HL-60 (cell line): ENCODE measurements at regions not wholly inside any gene's neighbourhood (a gene's known extent, or its start where the extent isn't known, plus 50 kb on each side); places are given as distances from the start of the nearest gene placed in this dataset.

Source experiments
- DNase-seq, 2 experiments: peaks; one replicate each; pipeline ENCODE4 v3.0.0-alpha.2; 2010 to 2020; ENCODE audit warnings: low read depth in 1 of 2, low spot score in 1 of 2
- H3K27ac ChIP-seq: fragments of 250-450 bp; sonication (Bioruptor Pico); replicated peaks from 2 replicates; pipeline ENCODE4 v1.5.1; 2020; ENCODE audit warnings: mild to moderate bottlenecking, moderate library complexity
- H3K27me3 ChIP-seq: fragments of 250-450 bp; sonication (Bioruptor Pico); 2 replicates; pipeline ENCODE4 v1.5.1; 2021; ENCODE audit warnings: mild to moderate bottlenecking, moderate library complexity; ENCODE audit not compliant: insufficient read depth, poor library complexity, severe bottlenecking
- H3K4me3 ChIP-seq: replicated peaks from 2 replicates; pipeline ENCODE4 v1.5.1; 2011; ENCODE audit warnings: mild to moderate bottlenecking, control low read depth, low read length; ENCODE audit not compliant: insufficient read depth
- GABPA ChIP-seq: IDR thresholded peaks from 2 replicates; pipeline ENCODE4 v1.6.1; 2012; ENCODE audit warnings: low read depth
- POLR2AphosphoS5 ChIP-seq: IDR thresholded peaks from 2 replicates; pipeline ENCODE4 v1.6.1; 2012; ENCODE audit warnings: low read depth
- REST ChIP-seq: IDR thresholded peaks from 2 replicates; pipeline ENCODE4 v1.6.1; 2012; ENCODE audit warnings: low read depth; ENCODE audit not compliant: insufficient replicate concordance
- SPI1 ChIP-seq: IDR thresholded peaks from 2 replicates; pipeline ENCODE4 v1.6.1; 2012; ENCODE audit warnings: low read depth, mild to moderate bottlenecking, borderline replicate concordance
- TF ChIP-seq, protein P1 (sequence below): IDR thresholded peaks from one replicate; pipeline ENCODE4 v1.5.1; 2011; ENCODE audit warnings: low read length, control low read depth, inconsistent platforms; ENCODE audit not compliant: insufficient read depth

GRCh38 chr1:170262276-170262939 lies 116.6 kb downstream of the NTMT2 start:
- H3K27me3 ChIP-seq: no peaks in the 10 kb centered on the region
- TF ChIP-seq, protein P1, sequence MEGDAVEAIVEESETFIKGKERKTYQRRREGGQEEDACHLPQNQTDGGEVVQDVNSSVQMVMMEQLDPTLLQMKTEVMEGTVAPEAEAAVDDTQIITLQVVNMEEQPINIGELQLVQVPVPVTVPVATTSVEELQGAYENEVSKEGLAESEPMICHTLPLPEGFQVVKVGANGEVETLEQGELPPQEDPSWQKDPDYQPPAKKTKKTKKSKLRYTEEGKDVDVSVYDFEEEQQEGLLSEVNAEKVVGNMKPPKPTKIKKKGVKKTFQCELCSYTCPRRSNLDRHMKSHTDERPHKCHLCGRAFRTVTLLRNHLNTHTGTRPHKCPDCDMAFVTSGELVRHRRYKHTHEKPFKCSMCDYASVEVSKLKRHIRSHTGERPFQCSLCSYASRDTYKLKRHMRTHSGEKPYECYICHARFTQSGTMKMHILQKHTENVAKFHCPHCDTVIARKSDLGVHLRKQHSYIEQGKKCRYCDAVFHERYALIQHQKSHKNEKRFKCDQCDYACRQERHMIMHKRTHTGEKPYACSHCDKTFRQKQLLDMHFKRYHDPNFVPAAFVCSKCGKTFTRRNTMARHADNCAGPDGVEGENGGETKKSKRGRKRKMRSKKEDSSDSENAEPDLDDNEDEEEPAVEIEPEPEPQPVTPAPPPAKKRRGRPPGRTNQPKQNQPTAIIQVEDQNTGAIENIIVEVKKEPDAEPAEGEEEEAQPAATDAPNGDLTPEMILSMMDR: no peak
- TF ChIP-seq POLR2AphosphoS5: no peak
- no peak for TF ChIP-seq SPI1
- no peak for TF ChIP-seq GABPA
- no peak for TF ChIP-seq REST

GRCh38 chr1:170265234-170265633 lies 119.5 kb downstream of the NTMT2 start:
- TF ChIP-seq POLR2AphosphoS5 (no peak), GABPA (no peak), SPI1 (no peak), REST (no peak)
- TF ChIP-seq, protein P1: no peak
- DNase-seq: no peak
- Histone ChIP-seq H3K4me3 (no peak overlapping the region), H3K27me3 (no peaks in the 10 kb centered on the region), H3K27ac (no peak overlapping the region)

More at GRCh38 chr1:170262276-170262939, 116.6 kb downstream of the NTMT2 start:
- DNase-seq: no peak
- Histone ChIP-seq H3K4me3 (no peak overlapping the region), H3K27ac (no peak overlapping the region)

DNA sequence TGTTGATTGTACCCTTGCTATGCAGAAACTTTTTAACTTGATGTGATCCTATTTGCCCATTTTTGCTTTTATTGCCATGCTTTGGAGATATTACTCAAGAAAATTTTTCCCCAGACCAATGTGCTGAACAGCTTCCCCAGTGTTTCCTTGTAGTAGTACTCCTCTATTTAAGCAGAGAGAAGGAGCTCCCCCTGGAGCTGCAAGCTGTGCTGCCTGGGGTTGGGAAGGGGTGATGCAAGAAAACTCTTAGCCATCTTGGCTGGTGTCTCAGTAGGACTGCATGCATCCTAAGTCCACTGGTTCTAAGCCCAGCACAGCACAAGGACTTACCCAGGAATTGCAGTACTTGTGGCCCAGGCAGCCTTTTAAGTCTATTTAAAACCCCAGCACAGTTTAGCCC lies 121.6 kb downstream of the NTMT2 start:
- H3K4me3 ChIP-seq: no peak overlapping the region
- no peak for TF ChIP-seq REST
- DNase-seq: no peak

More for the DNA sequence above, 121.6 kb downstream of the NTMT2 start:
- no peaks in the 10 kb centered on the region for H3K27me3 ChIP-seq
- no peak overlapping the region for H3K27ac ChIP-seq
